KMS-11 (cell line): ENCODE measurements at regions not wholly inside any gene's neighbourhood (a gene's known extent, or its start where the extent isn't known, plus 50 kb on each side); places are given as distances from the start of the nearest gene placed in this dataset.

Experiments used
- H2AFZ ChIP-seq: fragments of 200-600 bp; sonication (generic); 2 replicates; pipeline ENCODE4 v1.6.1; 2016; ENCODE audit warnings: antibody characterized with exemption, mixed run types, low read depth
- H3K27ac ChIP-seq: fragments of 200-600 bp; sonication (generic); 2 replicates; pipeline ENCODE4 v1.6.1; 2016; ENCODE audit warnings: mild to moderate bottlenecking, mixed run types
- H3K27me3 ChIP-seq: fragments of 200-600 bp; sonication (generic); 2 replicates; pipeline ENCODE4 v1.6.1; 2017; ENCODE audit warnings: mild to moderate bottlenecking, low read depth, mixed run types, moderate library complexity; ENCODE audit not compliant: insufficient read depth
- H3K36me3 ChIP-seq: fragments of 200-600 bp; sonication (generic); 2 replicates; pipeline ENCODE4 v1.6.1; 2017; ENCODE audit warnings: mild to moderate bottlenecking, mixed run types; ENCODE audit not compliant: insufficient read depth
- H3K4me1 ChIP-seq: fragments of 200-600 bp; sonication (generic); 2 replicates; pipeline ENCODE4 v1.6.1; 2016; ENCODE audit warnings: mild to moderate bottlenecking, low read depth, mixed run types; ENCODE audit not compliant: poor library complexity, severe bottlenecking
- H3K4me2 ChIP-seq: fragments of 200-600 bp; sonication (generic); 2 replicates; pipeline ENCODE4 v1.7.0; 2016; ENCODE audit warnings: mild to moderate bottlenecking, mixed run types
- H3K4me3 ChIP-seq: fragments of 200-600 bp; sonication (generic); IDR thresholded peaks from 2 replicates; pipeline ENCODE4 v1.6.1; 2017; ENCODE audit warnings: low read depth, low read length, mixed read lengths; ENCODE audit not compliant: insufficient read depth
- H3K79me2 ChIP-seq: fragments of 200-600 bp; sonication (generic); 2 replicates; pipeline ENCODE4 v1.6.1; 2016; ENCODE audit warnings: low read depth, mixed run types; ENCODE audit not compliant: insufficient read depth
- H3K9ac ChIP-seq: fragments of 200-600 bp; sonication (generic); 2 replicates; pipeline ENCODE4 v1.6.1; 2016; ENCODE audit warnings: mild to moderate bottlenecking, mixed run types
- H4K20me1 ChIP-seq: fragments of 200-600 bp; sonication (generic); 2 replicates; pipeline ENCODE4 v1.6.1; 2016; ENCODE audit warnings: mild to moderate bottlenecking, mixed run types; ENCODE audit not compliant: insufficient read depth
- CTCF ChIP-seq: fragments of 200-600 bp; sonication (generic); conservative IDR thresholded peaks from 2 replicates; pipeline ENCODE4 v1.6.1; 2017; ENCODE audit warnings: low read depth, mild to moderate bottlenecking, antibody characterized with exemption, low read length, moderate library complexity, mixed read lengths

- Histone ChIP-seq H4K20me1 (no peaks in the 10 kb centered on the region), H3K36me3 (no peaks in the 10 kb centered on the region), H3K9ac (no peak overlapping the region), H3K27ac (no peak overlapping the region), H3K27me3 (no peaks in the 10 kb centered on the region), H3K4me3 (no peak overlapping the region), H3K79me2 (no peaks in the 10 kb centered on the region), H3K4me1 (peaks cover 9% of the 10 kb centered on the region), H3K4me2 (no peak overlapping the region), H2AFZ (no peak overlapping the region)
- no peak for TF ChIP-seq CTCF
Measured at GRCh38 chr2:220744861-220745260, 827.2 kb downstream of the EPHA4 start.

GRCh38 chr2:220745682-220746081 lies 826.4 kb downstream of the EPHA4 start:
- H3K4me2 ChIP-seq = no peak overlapping the region
- peaks cover 9% of the 10 kb centered on the region for H3K4me1 ChIP-seq
- no peak for TF ChIP-seq CTCF
- H2AFZ ChIP-seq = no peak overlapping the region
- no peak overlapping the region for H3K27ac ChIP-seq
- no peaks in the 10 kb centered on the region for H3K36me3 ChIP-seq
- no peaks in the 10 kb centered on the region for H3K27me3 ChIP-seq
- no peaks in the 10 kb centered on the region for H4K20me1 ChIP-seq
- H3K79me2 ChIP-seq = no peaks in the 10 kb centered on the region
- no peak overlapping the region for H3K9ac ChIP-seq
- H3K4me3 ChIP-seq = no peak overlapping the region

GRCh38 chr2:220747736-220748135 lies 824.4 kb downstream of the EPHA4 start:
- TF ChIP-seq CTCF = no peak

GRCh38 chr2:220748875-220749479 lies 823.1 kb downstream of the EPHA4 start:
- H3K4me3 ChIP-seq = no peak overlapping the region
- no peak for TF ChIP-seq CTCF

More at GRCh38 chr2:220747736-220748135, 824.4 kb downstream of the EPHA4 start:
- H4K20me1 ChIP-seq = no peaks in the 10 kb centered on the region
- H2AFZ ChIP-seq = no peak overlapping the region
- H3K27ac ChIP-seq = no peak overlapping the region
- H3K79me2 ChIP-seq = no peaks in the 10 kb centered on the region
- H3K4me1 ChIP-seq = peaks cover 9% of the 10 kb centered on the region
- no peak overlapping the region for H3K9ac ChIP-seq
- no peaks in the 10 kb centered on the region for H3K27me3 ChIP-seq
- H3K4me3 ChIP-seq = no peak overlapping the region
- no peak overlapping the region for H3K4me2 ChIP-seq
- H3K36me3 ChIP-seq = no peaks in the 10 kb centered on the region

More at GRCh38 chr2:220748875-220749479, 823.1 kb downstream of the EPHA4 start:
- Histone ChIP-seq H3K79me2 (no peaks in the 10 kb centered on the region), H3K9ac (no peak overlapping the region), H3K4me2 (no peak overlapping the region), H3K36me3 (no peaks in the 10 kb centered on the region), H3K27ac (no peak overlapping the region), H3K4me1 (peaks cover 9% of the 10 kb centered on the region), H2AFZ (no peak overlapping the region), H3K27me3 (no peaks in the 10 kb centered on the region), H4K20me1 (no peaks in the 10 kb centered on the region)
